GM23248 (cell line): ENCODE measurements at regions not wholly inside any gene's neighbourhood (a gene's known extent, or its start where the extent isn't known, plus 50 kb on each side); places are given as distances from the start of the nearest gene placed in this dataset.

ENCODE experiments used
- DNase-seq: peaks from one replicate; pipeline ENCODE4 v3.0.0-alpha.2; 2015
- H2AFZ ChIP-seq: fragments of 200-600 bp; sonication (generic); 2 replicates; pipeline ENCODE4 v1.6.1; 2016; ENCODE audit warnings: antibody characterized with exemption
- H3F3A ChIP-seq: fragments of 200-600 bp; sonication (generic); 2 replicates; pipeline ENCODE4 v1.6.1; 2016; ENCODE audit warnings: mild to moderate bottlenecking, antibody characterized with exemption, mixed run types; ENCODE audit not compliant: insufficient read depth
- H3K27ac ChIP-seq: fragments of 200-600 bp; sonication (generic); 2 replicates; pipeline ENCODE4 v1.5.1; 2016; ENCODE audit warnings: mild to moderate bottlenecking
- H3K27me3 ChIP-seq: fragments of 200-600 bp; sonication (generic); replicated peaks from 2 replicates; pipeline ENCODE4 v1.6.1; 2016; ENCODE audit warnings: mild to moderate bottlenecking; ENCODE audit not compliant: insufficient read depth
- H3K36me3 ChIP-seq: fragments of 200-600 bp; sonication (generic); 2 replicates; pipeline ENCODE4 v1.6.1; 2016; ENCODE audit warnings: low read depth, mild to moderate bottlenecking
- H3K4me1 ChIP-seq: fragments of 200-600 bp; sonication (generic); 2 replicates; pipeline ENCODE4 v1.6.1; 2016; ENCODE audit warnings: mild to moderate bottlenecking; ENCODE audit not compliant: insufficient read depth
- H3K4me2 ChIP-seq: fragments of 200-600 bp; sonication (generic); one replicate; pipeline ENCODE4 v1.6.1; 2016; ENCODE audit warnings: mild to moderate bottlenecking; ENCODE audit not compliant: unreplicated experiment
- H3K4me3 ChIP-seq: fragments of 200-600 bp; sonication (generic); 2 replicates; pipeline ENCODE4 v1.5.1; 2016; ENCODE audit warnings: mild to moderate bottlenecking
- H3K79me2 ChIP-seq: fragments of 200-600 bp; sonication (generic); 2 replicates; pipeline ENCODE4 v1.6.1; 2016; ENCODE audit warnings: mild to moderate bottlenecking; ENCODE audit not compliant: insufficient read depth
- H3K9ac ChIP-seq: fragments of 200-600 bp; sonication (generic); 2 replicates; pipeline ENCODE4 v1.6.1; 2016; ENCODE audit warnings: mild to moderate bottlenecking
- H3K9me2 ChIP-seq: fragments of 200-600 bp; sonication (generic); 2 replicates; pipeline ENCODE4 v1.6.1; 2016; ENCODE audit warnings: mixed run types, mild to moderate bottlenecking, moderate library complexity; ENCODE audit not compliant: insufficient read depth
- H3K9me3 ChIP-seq: fragments of 200-600 bp; sonication (generic); one replicate; pipeline ENCODE4 v1.6.1; 2017; ENCODE audit warnings: low read depth
- H4K20me1 ChIP-seq: fragments of 200-600 bp; sonication (generic); 2 replicates; pipeline ENCODE4 v1.6.0; 2016; ENCODE audit not compliant: insufficient read depth
- EZH2 ChIP-seq: fragments of 200-600 bp; sonication (generic); IDR thresholded peaks from 2 replicates; pipeline ENCODE4 v1.6.1; 2018; ENCODE audit warnings: antibody characterized with exemption, mild to moderate bottlenecking; ENCODE audit not compliant: insufficient read depth, poor library complexity, severe bottlenecking
- EZH2phosphoT487 ChIP-seq: fragments of 200-600 bp; sonication (generic); IDR thresholded peaks from 2 replicates; pipeline ENCODE4 v1.6.1; 2018; ENCODE audit warnings: antibody characterized with exemption, moderate library complexity, mild to moderate bottlenecking, low read depth; ENCODE audit not compliant: insufficient read depth
- WGBS, 2 experiments: methylation state at CpG; one replicate each; pipeline ENCODE4 v1.1.6; 2015 to 2017; ENCODE audit warnings: low lambda C conversion rate in 2 of 2, low coverage in 1 of 2; ENCODE audit errors: missing lambda C conversion rate in 2 of 2; 5-methylcytosine and 5-hydroxymethylcytosine counted together
- in situ Hi-C: fragments of 300-500 bp; cut with MboI; formaldehyde crosslinking; loops from 2 replicates; pipeline ENCODE4 v1.15.0; 2020

GRCh38 chr12:13350946-13351345 is 154.4 kb downstream of the EMP1 start:
- Histone ChIP-seq H3K9me3 (no peaks in the 10 kb centered on the region), H3F3A (peaks cover 24% of the 10 kb centered on the region), H3K4me2 (no peak overlapping the region), H3K4me3 (no peak overlapping the region), H3K27me3 (no peaks in the 10 kb centered on the region), H3K79me2 (no peaks in the 10 kb centered on the region), H3K36me3 (no peaks in the 10 kb centered on the region), H3K9me2 (no peaks in the 10 kb centered on the region), H2AFZ (no peak overlapping the region), H3K9ac (no peak overlapping the region), H3K27ac (no peak overlapping the region), H3K4me1 (peaks cover 19% of the 10 kb centered on the region), H4K20me1 (no peaks in the 10 kb centered on the region)
- DNase-seq: no peak
- WGBS, 2 experiments: 93 to 94% methylated on average over 2 of the region's 2 CpGs
- in situ Hi-C loops: no loop called here
- TF ChIP-seq EZH2 (no peak), EZH2phosphoT487 (no peak)

GRCh38 chr12:13350381-13350780 is 153.9 kb downstream of the EMP1 start:
- Histone ChIP-seq H2AFZ (no peak overlapping the region), H3K4me3 (no peak overlapping the region), H3K9me2 (no peaks in the 10 kb centered on the region), H3K9ac (no peak overlapping the region), H3K27ac (no peak overlapping the region), H3K27me3 (no peaks in the 10 kb centered on the region), H3K9me3 (no peaks in the 10 kb centered on the region), H3K4me2 (no peak overlapping the region), H3K36me3 (no peaks in the 10 kb centered on the region), H3F3A (peaks cover 24% of the 10 kb centered on the region), H4K20me1 (no peaks in the 10 kb centered on the region), H3K79me2 (no peaks in the 10 kb centered on the region), H3K4me1 (peaks cover 19% of the 10 kb centered on the region)
- WGBS, 2 experiments: 88 to 97% methylated on average over 2 of the region's 2 CpGs
- TF ChIP-seq EZH2phosphoT487 (no peak), EZH2 (no peak)
- DNase-seq: no peak
- in situ Hi-C loops: no loop called here

GRCh38 chr12:13348464-13348863 is 151.9 kb downstream of the EMP1 start:
- DNase-seq: no peak
- H3K36me3 ChIP-seq: no peaks in the 10 kb centered on the region
- H3K4me2 ChIP-seq: no peak overlapping the region
- in situ Hi-C loops: no loop called here
- 94 to 100% methylated on average over 1 of the region's 1 CpG for WGBS, 2 experiments
- no peak overlapping the region for H2AFZ ChIP-seq
- no peaks in the 10 kb centered on the region for H3K79me2 ChIP-seq
- H3K4me3 ChIP-seq: no peak overlapping the region
- no peaks in the 10 kb centered on the region for H3K9me3 ChIP-seq
- no peak overlapping the region for H3K9ac ChIP-seq
- no peaks in the 10 kb centered on the region for H3K27me3 ChIP-seq
- H3K9me2 ChIP-seq: no peaks in the 10 kb centered on the region
- H4K20me1 ChIP-seq: no peaks in the 10 kb centered on the region
- H3K4me1 ChIP-seq: peaks cover 19% of the 10 kb centered on the region
- peaks cover 29% of the 10 kb centered on the region for H3F3A ChIP-seq
- TF ChIP-seq EZH2: no peak
- TF ChIP-seq EZH2phosphoT487: no peak
- no peak overlapping the region for H3K27ac ChIP-seq

GRCh38 chr12:13347241-13348043 is 150.9 kb downstream of the EMP1 start:
- Histone ChIP-seq H3K4me3 (peak overlapping the region; percentile 28), H3K79me2 (no peaks in the 10 kb centered on the region), H3K9me3 (no peaks in the 10 kb centered on the region), H4K20me1 (no peaks in the 10 kb centered on the region), H3K4me2 (peak overlapping the region; percentile 66), H3K9ac (peak overlapping the region; percentile 34), H3F3A (peaks cover 39% of the 10 kb centered on the region), H3K9me2 (no peaks in the 10 kb centered on the region), H3K4me1 (peaks cover 28% of the 10 kb centered on the region), H3K27me3 (no peaks in the 10 kb centered on the region), H3K27ac (peak overlapping the region; percentile 80), H2AFZ (peak overlapping the region; percentile 38), H3K36me3 (no peaks in the 10 kb centered on the region)
- DNase-seq: peak; percentile 94
- in situ Hi-C loops: no loop called here
- TF ChIP-seq EZH2phosphoT487 (no peak), EZH2 (no peak)
- WGBS, 2 experiments: 0 to 5% methylated on average over 4 of the region's 4 CpGs
